ENCODE measurements at regions not wholly inside any gene's neighbourhood (a gene's known extent, or its start where the extent isn't known, plus 50 kb on each side); places are given as distances from the start of the nearest gene placed in this dataset.

DNA sequence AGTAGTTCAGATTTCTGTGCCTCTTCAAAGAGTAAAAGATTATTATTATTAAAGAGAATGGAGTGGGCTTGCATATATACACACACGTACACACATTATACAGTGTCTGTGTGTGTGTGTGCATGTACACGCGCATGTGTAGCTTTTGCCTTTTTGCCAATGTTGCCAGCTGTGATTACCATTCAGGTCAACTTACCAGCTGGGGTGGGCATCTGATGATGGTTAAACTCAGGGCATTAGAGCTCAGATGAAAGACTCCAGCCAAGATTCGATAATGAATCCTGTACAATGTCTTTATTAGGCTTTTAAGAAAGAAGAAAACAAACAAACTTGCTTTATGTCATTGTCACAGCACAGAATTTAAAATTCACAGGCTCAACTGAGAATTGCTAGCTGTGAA, 296.5 kb upstream of the DMAC1 start:
- DNase-seq (ENCODE audit: low read depth in 3 of 3, low spot score in 2 of 3) = no peak

DNA sequence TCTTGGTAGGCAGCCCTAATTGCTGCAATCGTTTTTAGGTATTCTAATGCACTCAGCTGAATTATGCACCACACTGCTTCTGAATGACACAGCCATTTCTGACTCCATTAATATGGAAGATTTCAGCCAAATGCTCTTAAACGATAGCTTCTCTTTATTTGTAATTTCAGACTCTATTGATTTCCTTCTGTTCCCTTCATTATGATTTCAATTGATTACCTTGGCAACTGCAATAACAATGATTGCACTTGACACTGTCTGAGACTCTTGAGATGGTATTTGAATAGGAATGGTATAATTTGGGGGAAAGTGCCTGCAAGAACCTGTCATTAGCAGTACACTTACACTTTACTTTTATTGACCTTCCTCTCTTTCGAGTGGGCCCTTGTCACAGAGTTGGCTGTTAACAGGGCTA, 296.1 kb upstream of the DMAC1 start:
- DNase-seq (ENCODE audit: low read depth in 3 of 3, low spot score in 2 of 3) = no peak

DNA sequence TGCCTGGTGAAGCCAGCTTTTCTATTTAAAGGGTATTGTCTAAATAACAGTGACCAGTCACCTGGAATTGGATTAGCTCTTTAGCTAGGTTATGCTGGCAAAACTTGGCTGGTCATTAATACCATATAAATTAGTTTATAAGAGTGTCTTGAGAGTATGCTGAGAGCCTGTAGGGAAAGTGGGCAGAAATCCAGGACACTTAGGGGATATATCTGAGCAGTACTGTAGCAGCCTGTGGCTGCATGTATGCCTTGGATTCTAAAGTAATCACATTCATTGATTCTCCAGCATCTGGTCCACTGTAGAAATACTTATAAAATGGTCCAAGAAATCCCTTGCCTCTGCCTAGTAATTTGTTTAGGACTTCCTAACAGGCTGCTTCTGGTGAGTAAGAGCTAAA, 288.9 kb upstream of the DMAC1 start:
- DNase-seq (ENCODE audit: low read depth in 3 of 3, low spot score in 2 of 3) = no peak

DNA sequence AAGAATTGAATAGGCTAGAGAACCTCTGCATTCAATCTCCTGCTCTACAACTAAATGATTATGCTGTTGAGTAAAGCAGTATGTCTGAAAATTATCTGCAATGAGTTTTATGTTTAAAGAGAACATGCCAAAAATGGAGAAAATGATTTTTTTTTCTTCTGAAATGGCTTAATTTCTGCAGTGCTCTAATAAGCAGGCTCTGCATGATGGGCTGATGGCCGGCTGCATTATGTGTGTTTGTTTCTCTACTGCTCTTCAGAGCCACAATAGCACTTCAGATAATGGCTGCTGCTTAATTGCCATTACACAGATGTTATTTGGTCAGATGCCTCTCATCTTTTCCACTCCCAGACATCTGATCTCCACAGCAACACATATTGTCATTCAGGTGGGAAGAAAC, 286.4 kb upstream of the DMAC1 start:
- DNase-seq (ENCODE audit: low read depth in 3 of 3, low spot score in 2 of 3) = no peak

DNA sequence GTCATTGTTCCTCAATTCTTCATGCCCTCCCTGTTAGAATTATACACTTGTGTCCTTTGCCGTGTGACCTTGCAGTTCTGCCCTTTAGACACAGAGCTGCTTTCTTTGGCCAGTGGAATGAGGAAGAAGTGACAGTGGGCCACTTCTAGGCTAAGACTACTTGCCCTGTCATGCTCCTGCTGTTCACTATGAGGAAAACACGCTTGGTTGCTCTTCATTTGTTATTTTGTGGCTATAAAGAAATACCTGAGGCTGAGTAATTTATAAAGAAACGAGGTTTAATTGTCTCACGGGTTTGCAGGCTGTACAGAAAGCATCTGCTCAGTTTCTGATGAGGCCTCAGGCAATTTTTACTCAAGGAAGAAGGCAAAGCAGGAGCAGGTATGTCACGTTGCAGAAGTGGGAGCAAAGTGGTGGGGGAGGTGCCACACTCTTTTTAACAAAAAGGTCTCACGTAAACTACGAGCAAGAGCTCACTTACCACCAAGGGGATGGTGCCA, 279.1 kb upstream of the DMAC1 start:
- no peak for DNase-seq (ENCODE audit: low read depth in 3 of 3, low spot score in 2 of 3)

DNA sequence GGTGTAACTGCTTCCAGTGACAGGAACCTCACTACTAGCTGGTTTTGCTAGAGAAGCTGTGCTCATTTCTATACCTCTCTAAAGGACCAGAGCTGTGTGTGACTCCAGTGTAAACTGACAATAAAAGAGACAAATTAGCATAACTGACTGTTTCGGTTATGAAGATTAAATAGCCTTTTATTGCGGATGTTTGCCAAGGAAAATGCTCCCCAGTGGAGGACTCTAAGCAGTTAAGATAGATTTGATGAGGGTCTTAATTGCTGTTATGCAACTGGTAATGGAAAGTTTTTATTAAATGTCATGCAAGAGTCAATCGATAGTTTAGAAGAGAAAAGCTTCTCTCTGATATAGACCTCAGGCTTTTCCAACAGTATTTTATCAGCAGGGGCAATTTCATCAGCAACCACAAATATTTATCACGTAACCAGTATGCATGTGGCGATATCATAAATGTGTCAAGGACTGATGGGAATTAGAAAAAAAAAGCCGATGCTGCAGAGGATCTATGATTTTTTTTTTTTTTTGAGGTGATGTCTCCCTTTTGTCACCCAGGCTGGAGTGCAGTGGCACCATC, 275.2 kb upstream of the DMAC1 start:
- DNase-seq (ENCODE audit: low read depth in 3 of 3, low spot score in 2 of 3) = no peak

DNA sequence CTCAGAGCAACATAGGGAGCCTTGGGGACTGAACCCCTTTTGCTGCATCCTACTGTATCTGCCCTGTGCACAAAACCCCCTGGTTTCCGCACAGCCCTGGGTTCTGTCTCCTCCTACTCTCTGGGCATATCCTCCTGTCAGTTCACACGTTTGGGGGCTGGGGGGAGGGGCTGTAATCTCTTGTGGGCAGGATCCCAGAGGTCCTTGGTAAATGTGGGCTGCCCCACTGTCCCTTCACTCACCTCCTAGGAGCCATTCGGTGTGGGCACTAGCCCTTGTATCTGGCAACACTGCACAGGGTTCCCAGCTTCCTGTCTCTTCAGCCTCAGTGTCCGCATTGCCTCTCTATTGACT, 271.8 kb upstream of the DMAC1 start:
- DNase-seq (ENCODE audit: low read depth in 3 of 3, low spot score in 2 of 3) = no peak

DNA sequence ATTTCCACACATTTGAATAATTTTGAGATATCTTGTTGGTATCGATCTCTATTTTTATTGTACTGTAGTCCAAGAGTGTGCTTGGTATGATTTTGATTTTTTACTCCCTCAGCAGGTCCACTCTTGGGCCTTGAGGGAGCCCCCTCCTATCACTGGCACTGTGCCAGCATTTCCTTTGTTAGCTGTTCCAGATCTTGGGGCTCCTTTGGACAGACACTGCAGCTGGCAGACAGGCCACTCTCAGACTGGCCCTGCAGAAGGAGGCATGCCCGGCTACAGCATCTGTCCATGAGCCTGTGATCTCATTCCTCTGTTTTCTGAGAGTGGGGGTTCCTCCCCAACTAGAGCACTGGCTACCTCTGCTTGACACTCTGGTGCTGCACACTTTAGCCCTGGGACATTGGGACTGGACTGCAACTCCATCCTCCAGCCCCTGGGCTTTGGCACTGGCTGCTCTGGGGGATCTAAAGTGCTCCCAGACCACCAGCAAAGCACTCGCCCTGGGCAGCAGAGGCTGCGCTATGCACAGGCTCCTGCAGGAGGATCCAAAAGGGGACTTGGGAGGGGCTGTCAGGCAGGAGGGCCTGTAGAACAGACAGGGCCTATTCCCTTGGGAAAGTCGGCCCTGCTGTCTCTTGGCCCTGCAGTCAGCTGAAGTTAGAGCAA, 271.3 kb upstream of the DMAC1 start:
- DNase-seq (ENCODE audit: low read depth in 3 of 3, low spot score in 2 of 3) = no peak

DNA sequence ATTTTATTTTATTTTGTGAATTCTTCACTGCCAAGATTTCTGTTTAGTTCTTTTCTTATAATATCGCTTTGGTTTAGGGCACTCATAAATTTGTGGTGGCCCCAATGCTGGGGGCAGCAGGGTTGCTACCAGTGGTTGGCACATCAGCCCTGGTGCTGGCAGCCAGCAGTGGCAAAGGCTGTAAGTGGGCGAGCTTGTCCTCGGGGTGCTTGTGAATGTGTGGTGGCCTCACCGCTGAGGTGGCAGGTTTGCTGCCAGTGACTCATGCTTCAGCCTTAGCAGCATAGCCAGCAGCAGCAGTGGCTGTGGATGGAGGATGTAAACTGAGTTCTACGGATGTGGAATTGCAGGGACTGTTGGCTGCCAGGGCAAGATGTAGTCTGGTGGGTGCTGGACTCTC, 262.9 kb upstream of the DMAC1 start:
- no peak for DNase-seq (ENCODE audit: low read depth in 3 of 3, low spot score in 2 of 3)

DNA sequence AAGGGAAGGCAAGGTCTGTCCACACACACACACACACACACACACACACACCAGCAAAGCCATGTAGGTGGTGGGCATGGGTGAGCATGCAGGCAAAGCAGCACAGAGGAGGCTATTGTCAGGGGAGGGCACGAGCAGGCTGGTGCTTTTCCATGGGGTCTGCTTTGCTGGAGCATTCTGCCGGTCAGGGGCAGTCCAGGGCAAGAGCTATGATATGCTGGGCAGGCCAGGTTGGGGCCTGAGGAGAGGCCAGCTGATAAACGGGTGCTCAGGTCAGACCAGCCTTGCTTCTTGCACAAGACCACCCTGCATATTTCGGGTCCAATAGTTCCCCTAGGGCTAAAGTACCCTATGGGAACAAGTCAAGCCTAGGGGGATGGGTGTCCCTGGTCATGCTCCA, 253.9 kb upstream of the DMAC1 start:
- no peak for DNase-seq (ENCODE audit: low read depth in 3 of 3, low spot score in 2 of 3)

DNA sequence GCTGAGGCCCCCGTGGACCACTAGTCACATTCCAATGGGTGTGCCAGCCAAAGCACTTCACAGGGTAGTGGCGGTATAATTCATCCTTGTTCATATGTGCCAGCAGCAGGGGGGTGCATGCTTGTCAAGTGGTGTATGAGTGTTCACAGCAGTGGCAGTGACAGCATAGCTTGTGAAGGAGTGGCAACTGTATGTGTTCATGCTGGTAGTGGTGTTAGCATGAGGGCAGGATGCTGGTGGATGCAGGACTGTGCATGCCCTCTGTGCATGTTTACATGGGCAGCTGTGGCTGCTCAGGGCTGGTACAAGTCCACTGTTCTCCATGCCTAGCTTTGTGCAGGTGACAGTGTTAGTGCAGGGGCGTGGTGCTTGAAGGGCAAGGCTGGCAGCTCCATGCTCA, 253.4 kb upstream of the DMAC1 start:
- no peak for DNase-seq (ENCODE audit: low read depth in 3 of 3, low spot score in 2 of 3)

DNA sequence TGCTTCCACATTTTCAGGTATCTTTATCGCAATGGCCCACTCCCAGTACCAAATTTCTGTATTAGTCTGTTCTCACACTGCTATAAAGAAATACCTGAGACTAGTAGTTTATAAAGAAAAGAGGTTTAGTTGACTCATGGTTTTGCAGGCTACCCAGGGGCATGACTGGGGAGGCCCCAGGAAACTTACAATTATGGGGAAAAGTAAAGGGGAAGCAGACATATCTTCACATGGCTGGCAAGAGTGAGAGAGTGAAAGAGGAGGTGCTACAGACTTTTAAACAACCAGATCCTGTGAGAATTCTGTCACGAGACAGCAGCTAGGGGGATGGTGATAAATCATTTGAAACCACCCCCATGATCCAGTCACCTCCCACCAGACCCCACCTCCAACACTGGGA, 238.2 kb upstream of the DMAC1 start:
- DNase-seq (ENCODE audit: low read depth in 3 of 3, low spot score in 2 of 3) = no peak

DNA sequence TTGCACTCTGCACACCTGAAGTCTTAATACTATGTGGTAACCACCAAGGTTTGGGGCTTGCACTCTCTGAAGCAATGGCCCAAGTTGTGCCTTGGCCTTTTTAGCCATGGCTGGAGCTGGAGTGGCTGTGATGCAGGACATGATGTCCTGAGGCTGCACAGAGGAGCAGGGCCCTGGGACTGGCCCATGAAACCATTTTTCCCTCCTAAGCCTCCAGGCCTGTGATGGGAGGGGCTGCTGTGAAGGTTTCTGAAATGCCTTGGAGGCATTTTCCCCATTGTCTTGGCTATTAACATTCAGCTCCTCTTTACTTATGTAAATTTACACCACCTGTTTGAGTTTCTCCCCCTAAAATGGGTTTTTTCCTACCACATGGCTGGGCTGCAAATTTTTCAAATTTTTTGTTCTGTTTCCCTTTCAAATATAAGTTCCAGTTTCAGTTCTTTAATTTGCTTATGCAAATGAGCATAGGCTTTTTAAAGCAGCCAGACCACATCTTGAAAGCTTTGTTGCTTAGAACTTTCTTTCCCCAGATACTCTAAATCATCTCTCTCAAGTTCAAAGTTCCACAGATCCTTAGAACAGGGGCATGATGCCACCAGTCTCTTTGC, 237.4 kb upstream of the DMAC1 start:
- no peak for DNase-seq (ENCODE audit: low read depth in 3 of 3, low spot score in 2 of 3)

DNA sequence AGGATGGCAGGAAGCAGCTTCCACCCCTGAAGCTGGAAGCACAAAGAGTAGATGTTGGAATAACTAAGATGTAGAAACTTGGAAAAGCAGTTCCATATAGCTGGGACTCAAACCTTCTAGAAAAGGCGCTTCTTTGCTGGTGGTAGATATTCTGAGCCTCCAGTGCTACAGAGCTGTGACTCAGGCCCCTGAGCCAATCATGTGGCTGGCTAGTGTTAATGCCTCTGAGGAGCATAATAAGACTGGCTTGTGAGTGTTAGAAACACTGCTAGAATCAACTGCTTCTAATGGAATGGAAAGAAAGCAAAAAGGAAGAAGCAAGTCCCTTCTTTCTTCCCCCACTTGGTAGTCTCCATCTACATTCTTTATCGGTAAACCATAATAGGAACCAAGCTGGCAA, 234.2 kb upstream of the DMAC1 start:
- no peak for DNase-seq (ENCODE audit: low read depth in 3 of 3, low spot score in 2 of 3)

DNA sequence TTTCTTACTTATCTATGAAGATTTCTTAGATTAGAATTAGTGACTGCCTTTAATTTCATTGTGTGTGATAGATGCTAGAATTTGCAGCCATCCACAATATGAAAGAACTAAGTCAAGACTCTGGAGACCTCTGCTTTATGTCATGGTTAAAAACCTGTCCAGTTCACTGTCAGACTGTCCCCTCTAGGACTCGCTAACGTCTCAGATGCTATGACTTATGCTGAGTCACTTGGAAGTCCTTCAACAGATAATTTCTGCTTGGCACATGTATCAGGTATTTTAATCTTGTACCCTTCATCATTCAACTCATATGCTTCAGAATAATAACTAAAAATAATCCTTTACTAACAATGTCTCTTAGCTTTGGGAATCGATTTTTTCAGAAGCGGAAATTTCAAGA, 230.5 kb upstream of the DMAC1 start:
- DNase-seq (ENCODE audit: low read depth in 3 of 3, low spot score in 2 of 3) = no peak

DNA sequence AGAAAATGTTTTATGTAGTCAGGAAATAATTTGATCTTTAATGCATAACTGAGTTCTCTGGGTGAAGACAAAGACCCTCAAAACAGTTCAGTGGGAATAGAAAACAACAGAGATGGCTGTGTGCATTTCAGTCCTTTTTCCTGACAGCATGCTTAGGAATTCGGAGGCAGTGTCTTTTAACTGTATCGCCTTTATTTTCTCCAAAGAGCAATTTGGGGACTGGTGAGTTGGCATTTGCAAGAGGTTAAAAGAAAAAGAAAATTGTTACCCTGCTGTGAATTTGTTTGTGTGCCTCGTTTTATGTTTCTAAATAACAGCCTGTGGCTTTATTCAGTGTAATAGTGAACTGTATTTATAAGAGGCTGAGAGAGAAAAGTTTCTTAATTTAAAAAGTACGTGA, 227.8 kb upstream of the DMAC1 start:
- no peak for DNase-seq (ENCODE audit: low read depth in 3 of 3, low spot score in 2 of 3)

DNA sequence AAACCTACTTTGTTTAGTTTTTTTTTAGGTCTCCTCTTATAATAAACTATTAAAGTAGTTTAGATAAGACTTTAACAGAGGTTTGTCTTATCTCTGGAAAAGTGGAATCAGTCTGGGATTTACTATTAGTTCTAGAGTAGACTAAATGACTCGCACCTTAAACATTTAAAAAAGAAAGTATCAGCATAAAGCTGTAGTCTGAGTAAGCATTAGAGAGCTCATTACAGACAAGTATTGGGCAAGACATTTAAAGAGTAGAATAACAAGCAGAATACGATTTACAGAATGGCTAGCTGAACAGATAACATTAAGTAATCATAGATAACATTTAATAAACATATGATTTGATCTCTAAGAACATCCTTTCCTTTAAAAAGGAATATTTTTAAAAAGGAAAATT, 226.0 kb upstream of the DMAC1 start:
- no peak for DNase-seq (ENCODE audit: low read depth in 3 of 3, low spot score in 2 of 3)

DNA sequence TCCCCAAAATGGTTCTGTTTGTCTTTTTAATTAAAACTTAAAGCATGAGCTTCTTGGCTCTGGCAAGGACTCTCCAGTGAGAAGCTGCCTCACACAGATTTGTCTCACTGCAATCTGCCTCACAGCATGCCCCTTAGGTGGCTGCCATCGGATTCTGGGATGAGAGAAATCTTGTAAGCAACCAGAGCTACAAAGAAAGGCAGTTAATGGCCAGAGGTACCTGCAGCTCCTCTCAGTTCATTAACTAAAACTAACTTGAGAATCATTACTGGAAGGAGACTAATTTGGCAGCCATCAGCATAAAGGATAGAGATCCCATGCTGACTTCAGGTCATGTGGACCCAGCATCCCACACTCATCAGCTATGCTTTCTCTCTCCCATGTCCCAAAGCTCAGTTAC, 220.6 kb upstream of the DMAC1 start:
- no peak for DNase-seq (ENCODE audit: low read depth in 3 of 3, low spot score in 2 of 3)

DNA sequence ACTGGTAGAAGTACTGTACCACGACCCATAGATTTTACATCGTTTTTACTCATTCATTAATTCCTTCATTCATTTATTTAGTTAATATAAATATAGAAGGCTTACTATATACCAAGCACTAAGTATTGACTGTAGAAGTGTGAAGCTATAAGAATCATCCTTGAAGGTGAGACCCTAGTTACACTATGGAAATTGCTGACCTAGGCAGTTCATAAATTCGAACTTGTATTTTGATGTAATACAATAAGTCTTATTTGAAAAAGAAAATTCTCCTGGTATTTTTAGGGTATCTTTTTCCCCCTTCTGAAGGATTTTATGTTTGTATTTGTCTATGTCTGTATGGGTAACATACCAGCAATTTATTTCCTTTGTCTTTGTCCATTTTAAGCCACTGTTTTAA, 220.1 kb upstream of the DMAC1 start:
- no peak for DNase-seq (ENCODE audit: low read depth in 3 of 3, low spot score in 2 of 3)

DNA sequence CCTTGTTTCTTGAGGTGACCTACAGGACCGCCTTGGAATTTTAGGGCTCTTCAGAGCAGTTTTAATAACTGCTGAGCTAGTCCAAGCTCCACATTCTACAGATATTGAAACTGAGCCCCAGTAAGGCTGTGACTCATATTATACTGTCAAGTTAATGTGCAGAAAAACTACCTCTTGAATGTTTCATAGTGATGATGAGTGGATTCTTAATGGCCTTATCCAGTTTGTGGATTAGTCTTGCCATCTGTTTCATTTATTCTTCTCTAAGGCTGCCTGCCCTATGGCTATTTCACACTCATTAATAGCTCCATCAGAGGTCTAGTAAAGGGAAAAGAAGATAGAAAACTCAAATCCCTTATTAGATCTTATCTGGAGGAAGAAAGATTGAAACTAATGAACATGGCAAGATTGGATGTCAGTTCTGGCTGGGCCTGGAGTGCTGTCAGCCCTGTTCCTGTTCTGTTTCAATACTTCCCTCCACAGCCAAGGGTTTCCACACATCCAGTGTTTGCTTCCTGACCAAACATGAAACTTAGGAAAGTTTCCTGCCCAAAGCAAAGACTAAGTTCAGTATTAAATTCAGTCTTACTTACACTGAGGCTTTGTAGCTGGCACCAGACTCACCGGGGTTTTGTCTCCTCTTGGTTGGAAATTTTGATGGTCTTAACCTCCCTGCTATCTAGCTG, 215.6 kb upstream of the DMAC1 start:
- no peak for DNase-seq (ENCODE audit: low read depth in 3 of 3, low spot score in 2 of 3)

DNA sequence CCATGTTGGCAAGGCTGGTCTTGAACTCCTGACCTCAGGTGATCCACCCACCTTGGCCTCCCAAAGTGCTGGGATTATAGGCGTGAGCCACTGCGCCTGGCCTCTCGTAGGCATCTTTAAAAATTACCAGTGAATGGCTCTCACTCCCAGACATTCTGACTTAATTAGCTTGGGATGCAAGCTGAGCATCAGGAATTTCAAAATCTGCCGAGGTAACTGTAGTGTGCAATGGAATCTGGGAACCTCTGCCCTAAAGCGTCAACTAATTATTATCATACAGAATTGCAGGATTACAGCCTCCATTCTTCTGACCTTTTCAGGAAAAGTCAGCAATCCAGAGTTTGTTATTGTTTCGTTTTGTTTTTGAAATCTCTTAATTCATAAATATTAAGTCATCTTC, 213.4 kb upstream of the DMAC1 start:
- DNase-seq (ENCODE audit: low read depth in 3 of 3, low spot score in 2 of 3) = no peak

DNA sequence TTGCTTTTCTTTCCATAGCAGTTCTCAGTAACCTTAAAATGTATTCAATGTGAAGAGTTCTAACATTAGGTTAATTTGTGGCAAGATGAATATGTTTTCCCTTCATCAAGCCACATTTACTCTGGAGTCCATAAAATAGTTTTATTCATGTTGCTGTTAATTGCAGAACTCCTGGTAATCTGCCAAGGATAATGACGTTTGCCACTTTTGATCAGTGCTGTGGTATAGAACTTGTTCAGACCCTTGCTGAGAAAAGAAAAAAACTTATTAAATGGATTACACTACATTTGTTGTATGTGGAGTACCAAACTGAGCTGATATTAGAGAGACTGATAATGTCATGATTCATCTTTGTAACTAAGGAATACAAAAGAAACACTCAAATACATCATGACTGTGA, 212.4 kb upstream of the DMAC1 start:
- DNase-seq (ENCODE audit: low read depth in 3 of 3, low spot score in 2 of 3) = no peak
